Heart left ventricle (tissue), 16 donors: ENCODE measurements at regions not wholly inside any gene's neighbourhood (a gene's known extent, or its start where the extent isn't known, plus 50 kb on each side); places are given as distances from the start of the nearest gene placed in this dataset.

Experiments
- ATAC-seq, 4 donors: fragments of 200-7000 bp; cut with Tn5 transposase; one replicate each; pipeline ENCODE4 v1.9.1; 2020 to 2022; ENCODE audit warnings: moderate library complexity in 4 of 4, mild to moderate bottlenecking in 3 of 4, moderate number of reproducible peaks in 1 of 4
- DNase-seq, 5 donors: peaks; one replicate each; pipeline ENCODE4 v3.0.0-alpha.2; 2020
- H3K27ac ChIP-seq, 12 donors: fragments of 200-600 bp; sonication (generic) in 4 of 12; one replicate each; pipeline versions ENCODE4 v1.5.0 to v1.8.0; 2016 to 2022; ENCODE audit warnings: mild to moderate bottlenecking in 2 of 12
- H3K27me3 ChIP-seq, 9 donors: fragments of 200-600 bp; sonication (generic) in 2 of 9; one replicate each; pipeline versions ENCODE4 v1.5.1 to v1.8.0; 2016 to 2022; ENCODE audit warnings: mild to moderate bottlenecking in 3 of 9
- H3K36me3 ChIP-seq, 9 donors: fragments of 200-600 bp; sonication (generic) in 2 of 9; one replicate each; pipeline versions ENCODE4 v1.5.0 to v1.8.0; 2018 to 2022; ENCODE audit warnings: mild to moderate bottlenecking in 2 of 9
- H3K4me1 ChIP-seq, 12 donors: fragments of 200-600 bp; sonication (generic) in 4 of 12; one replicate each; pipeline versions ENCODE4 v1.5.0 to v1.8.0; 2016 to 2022; ENCODE audit warnings: mild to moderate bottlenecking in 3 of 12
- H3K4me3 ChIP-seq, 12 donors: fragments of 200-600 bp; sonication (generic) in 4 of 12; one replicate each; pipeline versions ENCODE4 v1.5.0 to v1.8.0; 2017 to 2022; ENCODE audit warnings: mild to moderate bottlenecking in 9 of 12, moderate library complexity in 4 of 12
- H3K9me3 ChIP-seq, 12 donors: fragments of 200-600 bp; sonication (generic) in 4 of 12; one replicate each; pipeline versions ENCODE4 v1.5.0 to v1.8.0; 2016 to 2022; ENCODE audit warnings: mild to moderate bottlenecking in 1 of 12
- POLR2A ChIP-seq, 2 donors: fragments of 450-650 bp; IDR thresholded peaks; one replicate each; pipeline ENCODE4 v1.6.1; 2017; ENCODE audit warnings: antibody characterized with exemption in 2 of 2, mild to moderate bottlenecking in 2 of 2, moderate library complexity in 2 of 2
- WGBS, 4 donors: extraction: QIAGEN DNeasy Blood & Tissue Kit in 2 of 4; methylation state at CpG; one replicate each; pipeline versions ENCODE4 v1.1.5 to v1.1.7; 2013 to 2018; 5-methylcytosine and 5-hydroxymethylcytosine counted together
- intact Hi-C, 10 donors: fragments of 100-400 bp; cut with DNase I; formaldehyde crosslinking; loops; one replicate each; pipeline versions ENCODE4 v1.11.1 to v1.14.2; 2022
- TF ChIP-seq, protein P1 (sequence below), 12 donors: fragments of 200-600 bp; sonication (generic) in 4 of 12; IDR thresholded peaks; one replicate each; pipeline versions ENCODE4 v1.5.0 to v1.8.0; 2018 to 2022; ENCODE audit warnings: antibody characterized with exemption in 12 of 12, mild to moderate bottlenecking in 5 of 12
- donor health status: ischemic (EF 13 %, LVEDD 7.1; RV severe dilation, severe dysfunction).
- donor health status: healthy with polysubstance abuse.
- donor health status: DM: no; HTN: yes; CAD: no.
- donor health status: DM: no; HTN: no; CAD: no.
- donor health status: ischemic (EF 25% LVEDD 6.9; RV normal size, moderate dysfunction).
- donor health status: ischemic (EF 25% LVEDD 5.7; RV mildly dilated, moderate dysfunction).
- donor health status: healthy.
- donor health status: DM: yes; HTN: yes; CAD: no.
- donor health status: ischemic (EF 35%, LVEDD 5.7; RV mildly dilated, moderate dysfunction).
- donor health status: nonischemic (EF 11% LVEDD 7.7; RV severe dilation, severe dysfunction).
- donor health status: DM: yes; HTN: yes; CAD: no.
- donor health status: PGD.
- donor health status: ischemic (EF 29% LVEDD 5.4; RV normal size, mild dysfunction).
- donor health status: nonischemic (EF 23%, LVEDD 6.1; RV moderate dilation, normal function).

GRCh38 chr7:116310141-116310540, 99.8 kb downstream of the TES start:
- no peak for ATAC-seq
- H3K4me3 ChIP-seq = no peak overlapping the region
- no peaks in the 10 kb centered on the region for H3K9me3 ChIP-seq
- no peak for DNase-seq
- H3K27ac ChIP-seq = no peak overlapping the region
- H3K36me3 ChIP-seq = no peaks in the 10 kb centered on the region
- TF ChIP-seq, protein P1, sequence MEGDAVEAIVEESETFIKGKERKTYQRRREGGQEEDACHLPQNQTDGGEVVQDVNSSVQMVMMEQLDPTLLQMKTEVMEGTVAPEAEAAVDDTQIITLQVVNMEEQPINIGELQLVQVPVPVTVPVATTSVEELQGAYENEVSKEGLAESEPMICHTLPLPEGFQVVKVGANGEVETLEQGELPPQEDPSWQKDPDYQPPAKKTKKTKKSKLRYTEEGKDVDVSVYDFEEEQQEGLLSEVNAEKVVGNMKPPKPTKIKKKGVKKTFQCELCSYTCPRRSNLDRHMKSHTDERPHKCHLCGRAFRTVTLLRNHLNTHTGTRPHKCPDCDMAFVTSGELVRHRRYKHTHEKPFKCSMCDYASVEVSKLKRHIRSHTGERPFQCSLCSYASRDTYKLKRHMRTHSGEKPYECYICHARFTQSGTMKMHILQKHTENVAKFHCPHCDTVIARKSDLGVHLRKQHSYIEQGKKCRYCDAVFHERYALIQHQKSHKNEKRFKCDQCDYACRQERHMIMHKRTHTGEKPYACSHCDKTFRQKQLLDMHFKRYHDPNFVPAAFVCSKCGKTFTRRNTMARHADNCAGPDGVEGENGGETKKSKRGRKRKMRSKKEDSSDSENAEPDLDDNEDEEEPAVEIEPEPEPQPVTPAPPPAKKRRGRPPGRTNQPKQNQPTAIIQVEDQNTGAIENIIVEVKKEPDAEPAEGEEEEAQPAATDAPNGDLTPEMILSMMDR (IDR thresholded peaks at IDR 0.05) = no peak
- no peak for TF ChIP-seq POLR2A (IDR thresholded peaks at IDR 0.05)
- WGBS, 4 donors = 78 to 94% (median 92%) methylated on average over 3 of the region's 3 CpGs
- intact Hi-C loops = loop anchor here in 1 of 10 donors (5.0 kb wide), 1 partner anchor 33 kb away; no protein-coding TSS in a partner anchor
- no peaks in the 10 kb centered on the region for H3K27me3 ChIP-seq
- no peaks in the 10 kb centered on the region for H3K4me1 ChIP-seq

DNA sequence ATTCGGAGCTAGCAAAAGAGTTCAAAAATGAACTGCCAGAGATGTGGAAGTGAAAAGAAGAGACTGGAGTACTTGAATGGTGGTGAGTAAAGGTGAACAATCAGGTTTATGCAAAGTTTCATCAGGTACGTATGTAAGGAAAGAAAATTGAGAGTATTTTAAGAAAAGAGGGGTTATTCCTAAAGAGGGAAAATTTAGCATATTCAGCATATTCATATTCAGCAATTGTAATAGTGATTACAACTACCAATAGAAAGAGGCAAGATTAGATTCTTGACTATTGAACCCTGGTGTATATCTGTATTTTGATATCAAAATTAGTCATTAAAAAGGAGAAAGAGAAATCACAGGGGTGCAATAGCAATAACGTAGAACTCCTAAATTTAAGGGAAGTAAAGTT, 100.9 kb downstream of the TES start:
- ATAC-seq = no peak

DNA sequence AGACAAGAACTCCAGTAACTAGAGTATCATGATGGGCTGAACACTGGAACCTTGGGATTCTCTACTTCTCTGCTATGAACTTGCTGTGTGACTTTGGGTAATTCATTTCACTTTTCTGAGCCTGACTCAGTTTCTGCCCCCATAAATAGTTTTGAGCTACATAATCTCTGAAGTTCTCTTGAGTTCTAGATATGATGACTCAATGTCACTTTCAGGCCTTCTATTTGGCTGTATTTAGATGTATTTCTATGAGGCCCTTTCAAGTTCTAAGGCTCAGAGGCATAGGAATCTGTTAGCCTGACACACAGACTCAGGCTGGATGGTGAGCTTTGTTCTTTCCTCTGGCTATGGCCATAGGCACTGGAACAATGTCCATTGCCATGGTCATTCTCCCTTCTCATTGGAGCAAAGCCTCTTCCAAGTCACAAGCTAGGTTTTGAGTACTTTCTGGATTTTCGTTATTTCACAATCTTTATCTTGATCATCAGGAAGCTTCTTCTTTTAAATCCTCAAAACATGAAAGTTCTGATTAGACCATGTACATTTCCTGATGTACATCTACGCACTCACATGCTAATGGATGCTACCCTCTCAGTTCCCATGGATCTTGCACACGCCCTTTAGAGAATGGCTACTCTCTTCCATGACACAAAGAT, 101.6 kb downstream of the TES start:
- Histone ChIP-seq H3K27me3 (no peaks in the 10 kb centered on the region), H3K4me1 (peaks cover 0 to 14% (median 9%) of the 10 kb centered on the region in 12 donors), H3K36me3 (no peaks in the 10 kb centered on the region), H3K27ac (no peak overlapping the region), H3K9me3 (no peaks in the 10 kb centered on the region), H3K4me3 (no peak overlapping the region)
- ATAC-seq (no peak), DNase-seq (no peak)
- intact Hi-C loops = loop anchor here in 1 of 10 donors (5.0 kb wide), 1 partner anchor 35 kb away; no protein-coding TSS in a partner anchor
- no peak for TF ChIP-seq POLR2A (IDR thresholded peaks at IDR 0.05)
- TF ChIP-seq, protein P1 (IDR thresholded peaks at IDR 0.05) = no peak
- 95 to 96% (median 96%) methylated on average over 3 of the region's 3 CpGs for WGBS, 4 donors

More for the DNA sequence above, 100.9 kb downstream of the TES start:
- no peaks in the 10 kb centered on the region for H3K9me3 ChIP-seq
- no peak for TF ChIP-seq POLR2A (IDR thresholded peaks at IDR 0.05)
- TF ChIP-seq, protein P1 (IDR thresholded peaks at IDR 0.05) = no peak
- 94 to 96% (median 96%) methylated on average over 3 of the region's 3 CpGs for WGBS, 4 donors
- DNase-seq = no peak
- intact Hi-C loops = loop anchor here in 1 of 10 donors (5.0 kb wide), 1 partner anchor 34 kb away; no protein-coding TSS in a partner anchor
- no peaks in the 10 kb centered on the region for H3K27me3 ChIP-seq
- H3K27ac ChIP-seq = no peak overlapping the region
- peaks cover 0 to 7% (median 4%) of the 10 kb centered on the region in 12 donors for H3K4me1 ChIP-seq
- no peak overlapping the region for H3K4me3 ChIP-seq
- H3K36me3 ChIP-seq = no peaks in the 10 kb centered on the region

DNA sequence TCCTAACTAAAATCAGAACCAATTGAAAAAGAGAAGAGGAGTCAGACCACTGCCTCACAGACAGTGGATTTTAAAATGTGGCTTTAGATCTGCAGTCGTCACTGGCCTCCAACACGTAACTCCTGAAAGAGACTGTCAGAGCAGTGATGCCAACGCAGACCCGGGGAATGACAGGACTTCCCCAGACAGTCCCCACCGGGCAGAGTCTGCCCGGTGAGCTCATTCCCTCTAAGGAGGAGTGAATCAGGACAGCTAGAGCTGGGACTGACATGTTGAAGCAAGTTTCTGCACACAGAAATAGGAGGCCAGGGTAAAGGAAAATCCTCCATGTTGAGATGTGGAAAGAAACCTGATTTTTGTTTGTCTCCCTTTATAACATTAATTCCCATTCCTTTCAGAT, 105.0 kb downstream of the TES start:
- 49 to 74% (median 57%) methylated on average over 6 of the region's 6 CpGs for WGBS, 4 donors
- DNase-seq = peak in 4 of 5 donors; percentile 16 to 75 (median 50)
- TF ChIP-seq, protein P1 (IDR thresholded peaks at IDR 0.05) = no peak
- TF ChIP-seq POLR2A (IDR thresholded peaks at IDR 0.05) = no peak
- intact Hi-C loops = loop anchor here in 4 of 10 donors (5.0 kb wide), 3 partner anchors 33 to 42 kb away; no protein-coding TSS in a partner anchor
- no peaks in the 10 kb centered on the region for H3K27me3 ChIP-seq
- peaks cover 0 to 3% (median 0%) of the 10 kb centered on the region in 12 donors for H3K9me3 ChIP-seq
- H3K4me1 ChIP-seq = peaks cover 0 to 23% (median 14%) of the 10 kb centered on the region in 12 donors
- no peaks in the 10 kb centered on the region for H3K36me3 ChIP-seq
- no peak overlapping the region for H3K4me3 ChIP-seq
- peak overlapping the region in 9 of 12 donors; percentile 14 to 81 (median 58) for H3K27ac ChIP-seq
- ATAC-seq = peak; percentile 24 to 70 (median 62)
